SK-N-SH (cell line): ENCODE measurements at regions not wholly inside any gene's neighbourhood (a gene's known extent, or its start where the extent isn't known, plus 50 kb on each side); places are given as distances from the start of the nearest gene placed in this dataset.

ENCODE experiments used
- CTCF ChIA-PET: fragments of 300-600, 350-600 bp; formaldehyde crosslinking; extraction: SDS; loops from one replicate; lab custom pipeline; 2021; lab: Yijun Ruan, JAX
- POLR2A ChIA-PET: fragments of 350-600 bp; sonication (Branson Sonifier 250); formaldehyde crosslinking; extraction: SDS; loops from one replicate; lab custom pipeline; 2020; ENCODE audit warnings: antibody characterized with exemption, inconsistent platforms; lab: Yijun Ruan, JAX
- DNase-seq: peaks from one replicate; pipeline ENCODE4 v3.0.0; 2012
- H2AFZ ChIP-seq: fragments of 200-600 bp; sonication (generic); 2 replicates; pipeline ENCODE4 v1.8.1; 2016; ENCODE audit warnings: antibody characterized with exemption, mild to moderate bottlenecking, low read depth
- H3F3A ChIP-seq: fragments of 200-600 bp; sonication (generic); replicated peaks from 2 replicates; pipeline ENCODE3; 2016; ENCODE audit warnings: antibody characterized with exemption, mild to moderate bottlenecking; ENCODE audit not compliant: insufficient read depth
- H3K27ac ChIP-seq, 2 experiments: fragments of 200-500 bp in 1 of 2; fragments of 200-600 bp in 1 of 2; sonication (Bioruptor generic) in 1 of 2; sonication (generic), shearing (Covaris generic) in 1 of 2; 2 replicates each; pipeline versions ENCODE4 v1.5.1 to v1.6.1; 2014 to 2016; ENCODE audit warnings: low read depth in 2 of 2, inconsistent platforms in 1 of 2, low read length in 1 of 2, mild to moderate bottlenecking in 1 of 2, mixed read lengths in 1 of 2
- H3K27me3 ChIP-seq: fragments of 200-600 bp; sonication (generic), shearing (Covaris generic); 2 replicates; pipeline ENCODE4 v1.6.1; 2016; ENCODE audit warnings: mixed run types; ENCODE audit not compliant: insufficient read depth
- H3K36me3 ChIP-seq, 2 experiments: fragments of 200-500 bp in 1 of 2; fragments of 200-600 bp in 1 of 2; sonication (Bioruptor generic) in 1 of 2; sonication (generic) in 1 of 2; replicated peaks in 1 of 2; 2 replicates each; pipeline versions ENCODE3 to v1.5.1; 2014 to 2016; ENCODE audit warnings: low read length in 1 of 2, mild to moderate bottlenecking in 1 of 2; ENCODE audit not compliant: insufficient read depth in 2 of 2, control insufficient read depth in 1 of 2
- H3K4me1 ChIP-seq, 2 experiments: fragments of 200-500 bp in 1 of 2; fragments of 200-600 bp in 1 of 2; sonication (Bioruptor generic) in 1 of 2; sonication (generic), shearing (Covaris generic) in 1 of 2; 2 replicates each; pipeline versions ENCODE4 v1.5.1 to v1.6.1; 2014 to 2016; ENCODE audit warnings: low read depth in 1 of 2, low read length in 1 of 2, mixed run types in 1 of 2; ENCODE audit not compliant: insufficient read depth in 2 of 2, control insufficient read depth in 1 of 2
- H3K4me2 ChIP-seq: fragments of 200-600 bp; sonication (generic), shearing (Covaris generic); 2 replicates; pipeline ENCODE4 v1.6.1; 2017; ENCODE audit warnings: mixed run types
- H3K4me3 ChIP-seq, 2 experiments: fragments of 200-500 bp in 1 of 2; fragments of 200-600 bp in 1 of 2; sonication (Bioruptor generic) in 1 of 2; sonication (generic), shearing (Covaris generic) in 1 of 2; 2 replicates each; pipeline versions ENCODE4 v1.5.1 to v1.8.1; 2014 to 2016; ENCODE audit warnings: low read depth in 2 of 2, inconsistent platforms in 1 of 2, low read length in 1 of 2, mild to moderate bottlenecking in 1 of 2, mixed read lengths in 1 of 2, moderate library complexity in 1 of 2
- H3K79me2 ChIP-seq: fragments of 200-600 bp; sonication (generic); 2 replicates; pipeline ENCODE4 v1.8.1; 2017; ENCODE audit warnings: mild to moderate bottlenecking; ENCODE audit not compliant: insufficient read depth
- H3K9ac ChIP-seq: fragments of 200-600 bp; sonication (generic); 2 replicates; pipeline ENCODE4 v1.6.1; 2017; ENCODE audit warnings: mixed run types
- H3K9me2 ChIP-seq: fragments of 200-600 bp; sonication (generic); 2 replicates; pipeline ENCODE4 v1.6.1; 2017; ENCODE audit warnings: mixed run types
- H3K9me3 ChIP-seq: fragments of 200-600 bp; sonication (generic); 2 replicates; pipeline ENCODE4 v1.6.1; 2017; ENCODE audit warnings: mixed run types, mild to moderate bottlenecking, moderate library complexity
- H4K20me1 ChIP-seq: fragments of 200-600 bp; sonication (generic); 2 replicates; pipeline ENCODE4 v1.6.1; 2017; ENCODE audit warnings: mild to moderate bottlenecking, mixed run types; ENCODE audit not compliant: insufficient read depth
- CHD2 ChIP-seq: fragments of 150-350 bp; IDR thresholded peaks from 2 replicates; pipeline ENCODE4 v1.6.1; 2018; ENCODE audit warnings: low read length; ENCODE audit not compliant: partially characterized antibody
- ELF1 ChIP-seq: IDR thresholded peaks from 2 replicates; pipeline ENCODE4 v1.4.0; 2012
- EP300 ChIP-seq, 2 experiments: IDR thresholded peaks; 2 replicates each; pipeline versions ENCODE4 v1.4.0 to v1.6.1; 2012; ENCODE audit warnings: borderline replicate concordance in 1 of 2, low read depth in 1 of 2, low read length in 1 of 2
- EZH2phosphoT487 ChIP-seq: fragments of 200-600 bp; sonication (generic); IDR thresholded peaks from 2 replicates; pipeline ENCODE4 v1.6.1; 2017; ENCODE audit warnings: low read depth, mixed run types, mild to moderate bottlenecking, antibody characterized with exemption, moderate library complexity, borderline replicate concordance
- FOXJ3 ChIP-seq: sonication (generic); formaldehyde crosslinking; IDR thresholded peaks from 2 replicates; pipeline ENCODE4 v1.5.1; 2020; ENCODE audit warnings: mild to moderate bottlenecking, missing genetic modification reagents
- GABPA ChIP-seq: IDR thresholded peaks from 2 replicates; pipeline ENCODE4 v1.4.0; 2012; ENCODE audit warnings: low read depth, mild to moderate bottlenecking
- JUND ChIP-seq: IDR thresholded peaks from 2 replicates; pipeline ENCODE4 v1.4.0; 2012
- MXI1 ChIP-seq: IDR thresholded peaks from 2 replicates; pipeline ENCODE4 v1.6.1; 2012; ENCODE audit warnings: mild to moderate bottlenecking, low read depth, low read length, improper control_type of control experiment
- NFIC ChIP-seq: IDR thresholded peaks from 2 replicates; pipeline ENCODE4 v1.4.0; 2012; ENCODE audit warnings: borderline replicate concordance
- NRF1 ChIP-seq: IDR thresholded peaks from 2 replicates; pipeline ENCODE4 v1.6.1; 2012; ENCODE audit warnings: low read depth, mild to moderate bottlenecking, low read length
- RCOR1 ChIP-seq: fragments of 150-350 bp; IDR thresholded peaks from 2 replicates; pipeline ENCODE4 v1.6.1; 2017; ENCODE audit warnings: antibody characterized with exemption, low read length
- RFX5 ChIP-seq: IDR thresholded peaks from 2 replicates; pipeline ENCODE4 v1.6.1; 2012; ENCODE audit warnings: mild to moderate bottlenecking, improper control_type of control experiment, low read length
- RXRA ChIP-seq: IDR thresholded peaks from 2 replicates; pipeline ENCODE4 v1.4.0; 2012; ENCODE audit warnings: low read depth, mild to moderate bottlenecking, borderline replicate concordance
- TCF12 ChIP-seq: IDR thresholded peaks from 2 replicates; pipeline ENCODE4 v1.4.0; 2012
- TEAD4 ChIP-seq: IDR thresholded peaks from 2 replicates; pipeline ENCODE4 v1.4.0; 2012; ENCODE audit warnings: mild to moderate bottlenecking, borderline replicate concordance; ENCODE audit not compliant: insufficient read depth
- WGBS: methylation state at CpG from one replicate; pipeline ENCODE4 v1.1.6; 2017; ENCODE audit warnings: low lambda C conversion rate; 5-methylcytosine and 5-hydroxymethylcytosine counted together
- TF ChIP-seq, protein P1 (sequence below): fragments of 150-350 bp; IDR thresholded peaks from 2 replicates; pipeline ENCODE4 v1.6.1; 2017; ENCODE audit warnings: antibody characterized with exemption, low read length, low read depth, borderline replicate concordance
- TF ChIP-seq, protein P2 (sequence below): IDR thresholded peaks from 2 replicates; pipeline ENCODE4 v1.4.0; 2012; ENCODE audit warnings: low read depth
- TF ChIP-seq, protein P3 (sequence below): IDR thresholded peaks from 2 replicates; pipeline ENCODE4 v1.6.1; 2012; ENCODE audit warnings: mild to moderate bottlenecking, low read depth, low read length, moderate library complexity
- TF ChIP-seq, protein P4 (sequence below): IDR thresholded peaks from 2 replicates; pipeline ENCODE4 v1.4.0; 2012; ENCODE audit warnings: low read depth, borderline replicate concordance
- TF ChIP-seq, protein P5 (sequence below): IDR thresholded peaks from 2 replicates; pipeline ENCODE4; 2012

DNA sequence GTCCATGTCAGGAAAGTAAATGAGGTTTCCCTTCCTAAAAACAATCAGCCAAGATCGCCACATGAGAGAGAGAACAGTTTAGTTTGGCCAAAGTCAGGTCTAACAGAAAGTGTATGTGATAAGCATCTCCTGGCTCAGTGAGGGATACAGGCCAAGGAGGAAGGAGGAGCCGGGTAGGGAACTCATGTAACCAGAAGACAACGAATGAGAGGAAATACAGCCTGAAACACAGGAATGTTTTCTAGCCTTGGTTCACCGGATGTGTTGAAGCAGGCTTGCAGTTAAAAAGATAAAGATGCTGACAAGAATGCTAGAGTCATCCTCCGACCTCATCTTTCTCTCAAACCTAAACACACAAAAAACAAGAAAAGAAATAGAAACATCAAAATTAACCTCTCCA lies 283.9 kb upstream of the SIX2 start (continued):
- TF ChIP-seq FOXJ3 (CRISPR knock-in tag) = no peak
- TF ChIP-seq EZH2phosphoT487 = no peak
- no peak for TF ChIP-seq TEAD4
- no peak; the same call in 1 of the 2 replicates for TF ChIP-seq GABPA
- no peak for TF ChIP-seq RCOR1
- TF ChIP-seq CHD2 = no peak
- TF ChIP-seq ELF1 = no peak; the same call in 1 of the 2 replicates
- TF ChIP-seq RFX5 = no peak
- TF ChIP-seq, protein P1, sequence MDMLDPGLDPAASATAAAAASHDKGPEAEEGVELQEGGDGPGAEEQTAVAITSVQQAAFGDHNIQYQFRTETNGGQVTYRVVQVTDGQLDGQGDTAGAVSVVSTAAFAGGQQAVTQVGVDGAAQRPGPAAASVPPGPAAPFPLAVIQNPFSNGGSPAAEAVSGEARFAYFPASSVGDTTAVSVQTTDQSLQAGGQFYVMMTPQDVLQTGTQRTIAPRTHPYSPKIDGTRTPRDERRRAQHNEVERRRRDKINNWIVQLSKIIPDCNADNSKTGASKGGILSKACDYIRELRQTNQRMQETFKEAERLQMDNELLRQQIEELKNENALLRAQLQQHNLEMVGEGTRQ = no peak

DNA sequence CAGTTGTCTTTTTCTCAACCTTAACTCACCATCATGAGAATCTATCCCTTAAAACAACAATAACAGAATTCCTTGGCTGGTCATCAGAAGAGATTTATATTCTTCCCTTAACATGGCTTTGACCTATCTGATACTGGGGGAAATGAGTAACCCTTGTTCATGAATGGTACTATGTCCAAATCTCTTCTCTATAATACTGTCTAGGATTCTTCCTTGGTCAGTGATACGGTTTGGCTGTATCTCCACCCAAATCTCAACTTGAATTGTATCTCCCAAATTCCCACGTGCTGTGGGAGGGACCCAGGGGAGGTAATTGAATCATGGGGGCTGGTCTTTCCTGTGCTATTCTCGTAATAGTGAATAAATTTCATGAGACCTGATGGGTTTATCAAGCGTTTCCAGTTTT lies 282.0 kb upstream of the SIX2 start:
- CTCF ChIA-PET = interaction anchor here (1.3 kb wide), 1 partner anchor 18 kb away, joined by 6 read pairs; no protein-coding TSS in a partner anchor
- H3K27ac ChIP-seq = peak overlapping the region in 1 of 2 experiments; percentile 82; a peak in 2 of 4 replicates
- no peaks in the 10 kb centered on the region for H4K20me1 ChIP-seq
- TF ChIP-seq EP300 (IDR thresholded peaks at IDR 0.05; ENCODE audit: borderline replicate concordance in 1 of 2, low read depth in 1 of 2, low read length in 1 of 2) (0 out of 4 replicates have a peak, but pooled peaks of 1 of the 2 experiments have one; percentile 21), MXI1 (no peak), TCF12 (peak; percentile 43), JUND (peak; percentile 52), TEAD4 (0 out of 2 replicates have a peak, but pooled peaks have one; percentile 12), RXRA (0 out of 2 replicates have a peak, but pooled peaks have one; percentile 39), NRF1 (no peak), NFIC (peak; percentile 60; the same call in 1 of the 2 replicates)
- TF ChIP-seq, protein P2, sequence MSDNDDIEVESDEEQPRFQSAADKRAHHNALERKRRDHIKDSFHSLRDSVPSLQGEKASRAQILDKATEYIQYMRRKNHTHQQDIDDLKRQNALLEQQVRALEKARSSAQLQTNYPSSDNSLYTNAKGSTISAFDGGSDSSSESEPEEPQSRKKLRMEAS = no peak
- TF ChIP-seq, protein P3, sequence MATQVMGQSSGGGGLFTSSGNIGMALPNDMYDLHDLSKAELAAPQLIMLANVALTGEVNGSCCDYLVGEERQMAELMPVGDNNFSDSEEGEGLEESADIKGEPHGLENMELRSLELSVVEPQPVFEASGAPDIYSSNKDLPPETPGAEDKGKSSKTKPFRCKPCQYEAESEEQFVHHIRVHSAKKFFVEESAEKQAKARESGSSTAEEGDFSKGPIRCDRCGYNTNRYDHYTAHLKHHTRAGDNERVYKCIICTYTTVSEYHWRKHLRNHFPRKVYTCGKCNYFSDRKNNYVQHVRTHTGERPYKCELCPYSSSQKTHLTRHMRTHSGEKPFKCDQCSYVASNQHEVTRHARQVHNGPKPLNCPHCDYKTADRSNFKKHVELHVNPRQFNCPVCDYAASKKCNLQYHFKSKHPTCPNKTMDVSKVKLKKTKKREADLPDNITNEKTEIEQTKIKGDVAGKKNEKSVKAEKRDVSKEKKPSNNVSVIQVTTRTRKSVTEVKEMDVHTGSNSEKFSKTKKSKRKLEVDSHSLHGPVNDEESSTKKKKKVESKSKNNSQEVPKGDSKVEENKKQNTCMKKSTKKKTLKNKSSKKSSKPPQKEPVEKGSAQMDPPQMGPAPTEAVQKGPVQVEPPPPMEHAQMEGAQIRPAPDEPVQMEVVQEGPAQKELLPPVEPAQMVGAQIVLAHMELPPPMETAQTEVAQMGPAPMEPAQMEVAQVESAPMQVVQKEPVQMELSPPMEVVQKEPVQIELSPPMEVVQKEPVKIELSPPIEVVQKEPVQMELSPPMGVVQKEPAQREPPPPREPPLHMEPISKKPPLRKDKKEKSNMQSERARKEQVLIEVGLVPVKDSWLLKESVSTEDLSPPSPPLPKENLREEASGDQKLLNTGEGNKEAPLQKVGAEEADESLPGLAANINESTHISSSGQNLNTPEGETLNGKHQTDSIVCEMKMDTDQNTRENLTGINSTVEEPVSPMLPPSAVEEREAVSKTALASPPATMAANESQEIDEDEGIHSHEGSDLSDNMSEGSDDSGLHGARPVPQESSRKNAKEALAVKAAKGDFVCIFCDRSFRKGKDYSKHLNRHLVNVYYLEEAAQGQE = no peak
- TF ChIP-seq, protein P4, sequence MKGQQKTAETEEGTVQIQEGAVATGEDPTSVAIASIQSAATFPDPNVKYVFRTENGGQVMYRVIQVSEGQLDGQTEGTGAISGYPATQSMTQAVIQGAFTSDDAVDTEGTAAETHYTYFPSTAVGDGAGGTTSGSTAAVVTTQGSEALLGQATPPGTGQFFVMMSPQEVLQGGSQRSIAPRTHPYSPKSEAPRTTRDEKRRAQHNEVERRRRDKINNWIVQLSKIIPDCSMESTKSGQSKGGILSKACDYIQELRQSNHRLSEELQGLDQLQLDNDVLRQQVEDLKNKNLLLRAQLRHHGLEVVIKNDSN = no peak
- TF ChIP-seq, protein P5, sequence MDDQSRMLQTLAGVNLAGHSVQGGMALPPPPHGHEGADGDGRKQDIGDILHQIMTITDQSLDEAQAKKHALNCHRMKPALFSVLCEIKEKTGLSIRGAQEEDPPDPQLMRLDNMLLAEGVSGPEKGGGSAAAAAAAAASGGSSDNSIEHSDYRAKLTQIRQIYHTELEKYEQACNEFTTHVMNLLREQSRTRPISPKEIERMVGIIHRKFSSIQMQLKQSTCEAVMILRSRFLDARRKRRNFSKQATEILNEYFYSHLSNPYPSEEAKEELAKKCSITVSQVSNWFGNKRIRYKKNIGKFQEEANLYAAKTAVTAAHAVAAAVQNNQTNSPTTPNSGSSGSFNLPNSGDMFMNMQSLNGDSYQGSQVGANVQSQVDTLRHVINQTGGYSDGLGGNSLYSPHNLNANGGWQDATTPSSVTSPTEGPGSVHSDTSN = peak; percentile 76
- no peak overlapping the region for H2AFZ ChIP-seq
- H3K27me3 ChIP-seq = no peaks in the 10 kb centered on the region
- no peaks in the 10 kb centered on the region for H3K79me2 ChIP-seq
- no peak for DNase-seq
- no peaks in the 10 kb centered on the region for H3K36me3 ChIP-seq
- H3K9ac ChIP-seq = no peak overlapping the region
- no peaks in the 10 kb centered on the region for H3K9me3 ChIP-seq
- H3F3A ChIP-seq = peaks cover 34% of the 10 kb centered on the region
- POLR2A ChIA-PET = no interaction called here
- no peaks in the 10 kb centered on the region for H3K9me2 ChIP-seq
- H3K4me2 ChIP-seq = peak overlapping the region; percentile 40; the same call in 1 of the 2 replicates
- peaks cover 0 to 29% of the 10 kb centered on the region in 2 experiments; a peak in 3 of 4 replicates for H3K4me1 ChIP-seq
- 56% methylated on average over 4 of the region's 4 CpGs for WGBS
- H3K4me3 ChIP-seq = no peak overlapping the region
